H1 (cell line): ENCODE measurements at regions not wholly inside any gene's neighbourhood (a gene's known extent, or its start where the extent isn't known, plus 50 kb on each side); places are given as distances from the start of the nearest gene placed in this dataset.

Experiments used
- CBX5 ChIP-seq: fragments of 300-800, 300-1000 bp; sonication (generic); IDR thresholded peaks from 2 replicates; pipeline ENCODE4 v1.7.1; 2016; ENCODE audit warnings: antibody characterized with exemption, low read length, low read depth
- CHD2 ChIP-seq: IDR thresholded peaks from 2 replicates; pipeline ENCODE4 v1.6.1; 2012; ENCODE audit warnings: low read length, improper control_type of control experiment
- CTCF ChIP-seq, 3 experiments: IDR thresholded peaks; 1 replicate in 2 of 3; 2 replicates in 1 of 3; pipeline versions ENCODE4 v1.5.1 to v1.6.1; 2011; ENCODE audit warnings: low read length in 3 of 3, mild to moderate bottlenecking in 3 of 3, inconsistent platforms in 2 of 3, low read depth in 1 of 3, moderate library complexity in 1 of 3; ENCODE audit not compliant: insufficient read depth in 1 of 3; ENCODE audit errors: control extremely low read depth in 1 of 3
- EP300 ChIP-seq, 2 experiments: IDR thresholded peaks; 1 replicate in 1 of 2; 2 replicates in 1 of 2; pipeline ENCODE4 v1.6.1; 2011 to 2012; ENCODE audit warnings: low read depth in 2 of 2, low read length in 2 of 2, mild to moderate bottlenecking in 2 of 2, borderline replicate concordance in 1 of 2, inconsistent platforms in 1 of 2, moderate library complexity in 1 of 2
- NRF1 ChIP-seq: IDR thresholded peaks from 2 replicates; pipeline ENCODE4 v1.6.1; 2011; ENCODE audit warnings: mild to moderate bottlenecking, low read depth, low read length, improper control_type of control experiment
- PHF8 ChIP-seq: fragments of 200-600 bp; sonication (generic); conservative IDR thresholded peaks from 2 replicates; pipeline ENCODE4 v1.7.1; 2012; ENCODE audit warnings: low read depth, mild to moderate bottlenecking, inconsistent platforms, low read length, moderate library complexity
- POLR2A ChIP-seq, 2 experiments: IDR thresholded peaks; 1 replicate in 1 of 2; 2 replicates in 1 of 2; pipeline ENCODE4 v1.6.1; 2011; ENCODE audit warnings: low read depth in 2 of 2, low read length in 2 of 2, mild to moderate bottlenecking in 2 of 2; ENCODE audit errors: control extremely low read depth in 1 of 2
- RAD21 ChIP-seq, 2 experiments: IDR thresholded peaks in 1 of 2; conservative IDR thresholded peaks in 1 of 2; 2 replicates each; pipeline ENCODE4 v1.6.1; 2011; ENCODE audit warnings: low read depth in 2 of 2, low read length in 2 of 2, improper control_type of control experiment in 1 of 2, inconsistent platforms in 1 of 2, mild to moderate bottlenecking in 1 of 2, moderate library complexity in 1 of 2
- TAF7 ChIP-seq: optimal IDR thresholded peaks from 2 replicates; pipeline ENCODE3; 2011; ENCODE audit warnings: low read depth, mild to moderate bottlenecking, inconsistent platforms, low read length, moderate library complexity, borderline replicate concordance
- TCF12 ChIP-seq: IDR thresholded peaks from 2 replicates; pipeline ENCODE4 v1.6.1; 2011; ENCODE audit warnings: low read depth, mild to moderate bottlenecking, low read length

DNA sequence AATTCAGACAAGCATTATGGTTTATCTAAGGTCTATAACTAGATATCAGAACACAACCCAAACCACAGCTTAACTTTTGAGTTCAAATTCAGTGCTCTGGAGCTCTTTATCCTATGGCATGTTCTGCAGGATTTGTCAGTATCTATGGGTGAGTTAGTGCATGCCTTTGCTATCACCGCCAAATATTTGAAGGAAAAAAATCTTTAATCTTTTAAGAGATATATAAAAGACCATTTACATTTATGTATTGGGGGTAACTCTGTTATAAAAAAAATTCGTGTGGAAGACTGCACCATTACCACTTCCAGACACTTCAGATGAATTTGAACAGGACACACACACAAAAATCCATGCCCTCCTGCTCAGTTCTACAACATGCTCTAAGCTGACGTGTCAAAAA, 313.5 kb upstream of the CHORDC1 start:
- no peak for TF ChIP-seq CTCF (IDR thresholded peaks at IDR 0.05; ENCODE audit: control extremely low read depth in 1 of 3, insufficient read depth in 1 of 3, low read depth in 1 of 3, low read length in 3 of 3)
- no peak for TF ChIP-seq POLR2A (IDR thresholded peaks at IDR 0.05; ENCODE audit: control extremely low read depth in 1 of 2, low read depth in 2 of 2, low read length in 2 of 2)
- TF ChIP-seq RAD21 (IDR thresholded peaks at IDR 0.05 in 1 of 2, conservative IDR thresholded peaks at IDR 0.05 in 1 of 2; ENCODE audit: low read depth in 2 of 2, low read length in 2 of 2): no peak
- TF ChIP-seq TAF7: no peak
- TF ChIP-seq CBX5: no peak
- TF ChIP-seq PHF8: no peak
- no peak for TF ChIP-seq EP300 (IDR thresholded peaks at IDR 0.05; ENCODE audit: borderline replicate concordance in 1 of 2, low read depth in 2 of 2, low read length in 2 of 2)
- no peak for TF ChIP-seq CHD2
- no peak for TF ChIP-seq TCF12
- TF ChIP-seq NRF1: no peak
